H4 (cell line): ENCODE measurements at regions not wholly inside any gene's neighbourhood (a gene's known extent, or its start where the extent isn't known, plus 50 kb on each side); places are given as distances from the start of the nearest gene placed in this dataset.
"Not testable (repeated sequence)": the region's sequence is repeated elsewhere in the genome, so short reads cannot be mapped to it uniquely, and the experiment has no call there.

Source experiments
- DNase-seq: peaks from one replicate; pipeline ENCODE4 v3.0.0-alpha.2; 2015; ENCODE audit warnings: low spot score

GRCh38 chr12:131192951-131193350, 239.2 kb downstream of the ADGRD1 start:
- no peak for DNase-seq

- no peak for DNase-seq
Measured at GRCh38 chr12:131194166-131194565, 240.5 kb downstream of the ADGRD1 start.

DNA sequence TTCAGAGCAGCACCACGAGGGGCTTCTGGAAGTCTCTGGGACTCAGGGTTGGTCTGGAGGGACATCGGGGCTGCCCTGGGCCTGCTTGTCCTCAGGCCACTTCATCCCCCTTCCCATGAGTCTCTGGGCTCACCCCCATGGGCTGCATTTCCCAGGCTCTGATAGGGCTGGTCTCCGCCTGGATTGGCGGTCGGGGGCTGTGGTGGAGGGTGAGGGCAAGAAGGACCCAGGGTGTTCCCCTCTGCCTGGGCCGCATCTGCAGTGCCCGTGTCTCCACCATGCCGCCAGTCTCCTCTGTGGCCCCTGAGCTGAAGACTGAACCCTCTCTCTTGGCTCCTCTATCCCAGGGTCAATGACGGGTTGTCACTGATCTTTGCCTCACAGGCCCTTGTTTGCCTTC, 242.1 kb downstream of the ADGRD1 start:
- no peak for DNase-seq

GRCh38 chr12:131196220-131196619, 242.5 kb downstream of the ADGRD1 start:
- DNase-seq, result no peak

- DNase-seq, result no peak
Measured at GRCh38 chr12:131197490-131197889, 243.8 kb downstream of the ADGRD1 start.

DNA sequence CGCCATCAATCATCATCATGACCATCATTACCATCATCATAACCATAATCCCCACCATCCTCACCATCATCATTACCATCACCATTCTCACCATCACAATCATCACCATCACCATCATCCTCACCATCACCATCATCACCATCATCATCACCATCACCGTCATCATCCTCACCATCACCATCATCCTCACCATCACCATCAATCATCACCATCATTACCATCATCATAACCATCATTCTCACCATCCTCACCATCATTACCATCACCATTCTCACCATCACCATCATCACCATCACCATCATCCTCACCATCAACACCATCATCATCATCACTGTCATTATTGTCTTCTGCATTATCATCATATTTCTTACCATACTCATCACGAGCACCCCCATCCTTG, 245.5 kb downstream of the ADGRD1 start:
- DNase-seq, result no peak

DNA sequence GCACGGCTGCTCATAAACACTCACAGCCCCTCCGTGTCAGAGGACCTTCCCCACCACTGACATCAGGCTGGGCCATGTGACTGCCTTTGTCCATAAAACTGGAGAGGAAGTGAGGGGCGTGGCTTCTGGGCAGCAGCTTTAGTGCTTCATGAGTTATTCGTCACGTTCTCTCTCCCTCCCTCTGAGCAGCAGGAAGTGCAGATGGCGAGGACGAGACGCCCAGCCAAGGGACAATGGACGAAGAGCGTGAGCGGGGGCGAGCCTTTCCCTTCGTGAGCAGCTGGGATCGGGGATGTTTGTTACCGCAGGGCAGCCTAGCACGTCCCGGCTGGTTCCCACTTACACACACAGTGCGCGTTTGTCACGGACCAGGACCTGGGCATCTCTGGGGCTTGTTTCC, 248.2 kb downstream of the ADGRD1 start:
- not testable (repeated sequence) for DNase-seq

DNA sequence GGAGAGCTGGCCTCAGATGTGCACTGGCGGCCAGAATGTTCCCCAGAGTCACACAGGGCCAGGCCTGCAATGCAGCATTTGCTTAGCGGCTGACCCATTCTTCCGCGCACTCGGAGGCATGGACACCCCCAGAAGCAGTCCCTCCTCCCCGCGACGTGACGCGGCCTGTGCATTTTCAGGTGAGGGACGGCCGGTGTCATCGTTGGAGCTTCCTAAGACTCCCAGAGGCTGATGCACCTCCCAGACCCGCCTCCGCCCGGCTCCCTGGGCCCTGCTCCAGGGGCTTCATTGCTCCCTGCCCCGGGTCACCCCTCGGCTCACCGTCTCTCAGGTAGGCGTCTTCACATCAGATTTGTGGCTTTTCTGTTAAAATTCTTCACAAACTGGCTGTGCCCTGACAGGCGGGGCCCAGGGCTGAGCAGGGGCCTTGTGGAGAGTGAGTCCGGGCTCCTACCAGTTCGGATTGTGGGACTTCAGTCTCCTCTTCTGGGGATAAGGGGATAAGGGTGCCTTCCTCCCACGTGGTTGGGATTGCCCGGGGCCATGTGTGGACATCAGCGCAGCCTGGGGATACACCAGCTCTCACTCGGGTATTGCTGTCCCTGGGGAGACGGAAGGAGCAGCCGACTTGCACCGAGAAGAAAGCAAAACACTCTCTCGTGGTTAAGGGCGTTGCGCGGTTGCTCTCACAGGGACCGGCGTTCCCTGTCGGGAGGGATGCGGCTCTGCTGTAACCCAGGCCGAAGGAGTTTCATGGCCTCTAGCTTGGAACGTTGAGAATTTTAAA, 249.1 kb downstream of the ADGRD1 start:
- DNase-seq, result no peak

- no peak for DNase-seq
Measured at GRCh38 chr12:131203666-131204415, 250.1 kb downstream of the ADGRD1 start.

- DNase-seq, result no peak
Measured at GRCh38 chr12:131204416-131205274, 250.9 kb downstream of the ADGRD1 start.

DNA sequence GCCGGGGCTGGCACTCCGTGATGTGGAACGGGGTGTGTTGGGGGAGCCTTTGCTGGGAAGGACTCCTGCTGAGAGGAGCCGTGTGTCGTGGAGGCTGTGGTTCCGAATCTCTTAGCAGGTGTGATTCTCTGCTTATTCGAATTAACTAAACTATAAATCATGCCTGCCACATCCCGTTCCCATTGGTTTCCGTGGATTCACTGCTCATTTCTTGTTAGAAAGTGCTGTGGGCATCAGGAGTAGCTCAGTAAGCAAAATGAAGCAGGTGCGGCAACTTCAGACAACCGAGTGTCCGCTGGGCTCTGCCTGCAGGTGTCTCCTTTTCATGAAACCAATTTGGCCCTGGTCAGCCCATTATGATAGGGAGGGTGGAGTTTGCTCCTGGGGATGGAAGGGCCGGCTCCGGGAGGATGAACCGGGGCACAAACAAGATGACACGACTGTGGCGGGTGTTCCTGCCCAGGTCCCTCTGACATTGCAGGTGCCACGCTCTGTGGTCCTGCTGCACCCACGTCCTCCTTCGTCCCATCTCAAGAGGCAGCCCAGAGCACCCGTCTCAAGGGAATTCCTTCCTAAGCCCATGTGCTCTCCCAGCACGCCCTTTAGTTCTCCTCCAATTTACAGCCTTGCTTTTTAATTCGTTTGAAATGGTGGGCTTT, 251.7 kb downstream of the ADGRD1 start:
- DNase-seq, result not testable (repeated sequence)

DNA sequence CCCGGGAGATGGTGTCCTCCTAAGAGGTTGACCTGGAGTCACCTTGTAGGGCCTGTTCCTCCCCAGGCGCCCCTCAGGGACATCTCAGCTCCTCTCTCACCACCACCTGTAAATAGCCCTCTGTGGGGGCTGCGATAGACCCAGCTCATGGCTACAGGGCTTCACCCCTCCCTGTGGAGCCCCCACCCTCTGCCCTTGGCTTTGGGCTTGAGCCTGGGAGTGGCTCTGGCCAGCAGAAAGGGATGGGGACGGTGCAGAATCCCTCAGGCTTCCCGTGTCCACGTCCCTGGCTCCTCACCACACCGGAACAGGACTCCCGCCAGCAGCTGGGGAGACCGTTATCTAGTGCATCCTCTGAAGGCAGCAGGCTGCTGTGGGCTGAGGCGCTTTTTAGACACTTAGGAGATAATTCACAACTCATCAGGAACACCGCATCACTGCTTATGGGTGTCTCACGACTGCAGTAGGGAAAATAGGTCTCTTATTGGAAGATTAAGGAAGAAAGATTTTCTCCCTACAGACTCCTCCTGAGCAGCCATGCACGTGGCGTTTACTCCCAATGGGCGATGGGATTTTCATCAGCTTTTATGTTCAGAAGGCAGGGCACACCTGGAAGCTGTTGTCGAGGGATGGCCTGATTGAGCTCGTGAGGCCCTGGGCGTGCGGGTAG, 253.1 kb downstream of the ADGRD1 start:
- DNase-seq, result not testable (repeated sequence)

DNA sequence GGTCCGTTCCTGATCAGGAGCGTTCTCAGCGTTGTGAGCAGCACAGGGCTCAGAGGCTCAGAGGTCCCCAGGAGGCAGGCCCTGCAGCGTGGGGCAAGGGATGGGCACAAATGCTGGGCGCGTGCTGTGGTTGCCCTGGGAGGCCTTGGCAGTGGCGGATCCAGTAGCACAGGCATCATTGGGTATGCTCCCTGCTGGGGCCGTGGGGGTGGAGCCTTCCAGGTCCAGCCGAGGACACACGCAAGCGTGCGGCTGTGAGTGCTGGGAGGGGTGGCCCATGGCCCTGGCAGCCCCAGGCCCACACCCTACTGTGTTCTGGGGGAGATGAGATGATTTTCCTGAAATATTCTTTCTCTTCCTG, 253.6 kb downstream of the ADGRD1 start:
- not testable (repeated sequence) for DNase-seq

DNA sequence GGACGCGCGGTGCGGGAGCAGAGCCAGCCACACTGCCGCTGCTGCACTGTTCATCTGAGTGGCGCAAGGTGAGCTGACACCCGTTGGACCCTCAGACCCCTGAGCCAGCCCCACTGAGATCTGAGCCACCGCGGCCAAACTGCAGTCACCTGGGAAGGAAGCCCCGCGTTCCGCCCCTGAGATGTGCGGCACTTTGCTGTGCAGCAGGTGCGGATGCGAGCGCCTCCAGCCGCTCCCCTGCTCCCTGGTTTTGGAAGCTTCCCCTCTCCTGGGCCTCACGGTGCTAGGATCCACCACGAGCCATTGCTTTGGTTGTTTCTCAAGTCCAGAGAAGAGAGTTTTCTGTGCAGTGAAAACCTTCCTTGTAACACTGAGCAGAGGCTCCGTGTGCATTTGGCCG, 254.1 kb downstream of the ADGRD1 start:
- not testable (repeated sequence) for DNase-seq

DNA sequence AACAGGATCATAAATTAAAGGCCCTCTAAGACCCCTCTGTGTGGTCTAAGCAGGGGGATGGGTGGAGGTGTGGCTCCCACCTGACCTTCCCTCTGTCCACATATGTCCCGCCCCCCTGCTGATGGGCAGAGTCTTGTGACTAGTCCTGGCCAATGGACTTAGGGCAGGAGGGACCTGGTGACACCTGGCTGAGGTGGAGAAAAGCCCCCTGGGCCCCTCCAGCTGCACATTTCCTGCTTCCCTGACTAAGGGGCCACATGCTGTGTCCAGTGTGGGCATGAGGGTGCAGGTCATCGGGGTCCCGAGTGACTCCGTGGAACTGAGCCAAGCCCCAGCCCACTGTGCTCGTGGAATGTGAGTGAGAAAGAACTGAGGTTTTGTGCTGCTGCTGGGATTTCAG, 254.7 kb downstream of the ADGRD1 start:
- DNase-seq, result no peak

GRCh38 chr12:131209082-131210070, 255.7 kb downstream of the ADGRD1 start:
- no peak for DNase-seq

DNA sequence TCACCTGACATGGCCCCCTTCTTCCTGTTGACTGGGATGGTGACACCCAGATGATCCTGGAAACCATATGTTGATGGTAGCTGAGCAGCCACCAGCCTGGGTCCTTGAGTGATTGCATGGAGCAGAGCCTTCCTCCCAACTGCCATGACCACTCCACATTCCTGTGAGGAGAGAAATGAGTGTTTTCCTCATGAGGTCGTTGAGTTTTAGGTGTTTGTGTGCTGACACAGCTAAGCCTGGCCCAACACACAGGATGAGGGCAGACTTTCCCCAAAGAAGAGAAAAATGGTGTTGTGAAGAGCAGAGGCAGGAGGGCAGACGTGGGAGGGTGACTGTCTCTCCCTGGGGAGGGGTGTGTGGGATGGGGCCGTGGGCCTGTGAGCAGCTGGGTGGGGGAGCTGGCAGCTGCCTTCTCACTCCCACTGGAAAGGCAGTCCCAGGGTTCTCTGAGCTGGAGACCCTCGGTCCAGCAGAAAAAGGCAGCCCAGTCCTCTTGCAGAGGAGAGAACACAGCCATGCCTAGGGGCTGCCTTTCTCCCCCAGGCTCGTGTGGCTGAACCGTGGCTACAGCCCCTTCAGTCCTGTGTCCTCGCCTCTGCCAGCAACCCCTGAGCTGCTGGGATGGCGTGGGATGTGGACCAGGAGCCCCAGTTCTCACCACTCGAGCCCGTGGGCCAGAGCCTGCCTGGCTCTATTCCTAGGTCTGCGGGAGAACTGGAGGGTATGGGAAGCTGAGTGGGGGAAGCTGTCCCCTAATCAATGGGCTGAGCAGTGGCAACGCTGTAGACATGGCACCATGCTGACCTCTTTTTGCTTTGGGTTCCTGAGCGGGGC, 257.0 kb downstream of the ADGRD1 start:
- no peak for DNase-seq

- no peak for DNase-seq
Measured at GRCh38 chr12:131211340-131211938, 257.7 kb downstream of the ADGRD1 start.
